A549 (cell line): ENCODE measurements at regions not wholly inside any gene's neighbourhood (a gene's known extent, or its start where the extent isn't known, plus 50 kb on each side); places are given as distances from the start of the nearest gene placed in this dataset.
A peak's percentile ranks its signal among the peaks of the same experiment; 100 is the strongest.

Experiments used
- ATAC-seq, 2 experiments: fragments of 200-7000 bp in 1 of 2; fragments of >200 bp in 1 of 2; cut with Nextera tagmentation in 1 of 2; cut with Tn5 transposase in 1 of 2; 3 replicates each; pipeline versions ENCODE4 v1.8.0 to v1.9.1; 2018 to 2020; ENCODE audit warnings: mild to moderate bottlenecking in 1 of 2, moderate library complexity in 1 of 2
- CTCF ChIA-PET: fragments of 300-600 bp; sonication (Branson Sonifier 250); formaldehyde crosslinking; extraction: SDS; loops from one replicate; lab custom pipeline; 2021; ENCODE audit warnings: antibody characterized with exemption, inconsistent platforms; lab: Yijun Ruan, JAX
- POLR2A ChIA-PET: fragments of 350-600 bp; formaldehyde crosslinking; extraction: SDS; loops from one replicate; lab custom pipeline; 2021; ENCODE audit warnings: antibody characterized with exemption, inconsistent platforms; lab: Yijun Ruan, JAX
- DNase-seq, 2 experiments: peaks; one replicate each; pipeline versions ENCODE4 v3.0.0 to v3.0.0-alpha.2; 2011 to 2016; ENCODE audit warnings: low read depth in 1 of 2, low spot score in 1 of 2
- FAIRE-seq: peaks from 2 replicates; lab custom pipeline; 2011; peaks lifted over from hg19 to GRCh38; lab: Jason Lieb, UNC
- H3K27ac ChIP-seq, 2 experiments: fragments of >200 bp; sonication (Bioruptor Twin); formaldehyde crosslinking; 3 replicates each; pipeline ENCODE4 v1.5.1; 2016 to 2017
- H3K4me1 ChIP-seq: fragments of >200 bp; sonication (Bioruptor Twin); formaldehyde crosslinking; 3 replicates; pipeline ENCODE4 v1.6.1; 2016
- H3K4me2 ChIP-seq: fragments of >200 bp; sonication (Bioruptor Twin); formaldehyde crosslinking; 3 replicates; pipeline ENCODE4 v1.6.1; 2016
- H3K4me3 ChIP-seq: fragments of >200 bp; sonication (Bioruptor Twin); formaldehyde crosslinking; 3 replicates; pipeline ENCODE4 v1.5.1; 2016
- H3K9me3 ChIP-seq: fragments of >200 bp; sonication (Bioruptor Twin); formaldehyde crosslinking; 3 replicates; pipeline ENCODE4 v1.6.1; 2016
- BHLHE40 ChIP-seq: IDR thresholded peaks from 2 replicates; pipeline ENCODE4 v1.6.1; 2012; ENCODE audit warnings: low read depth, low read length, inconsistent platforms
- CBX8 ChIP-seq: fragments of 200-600 bp; sonication (generic); IDR thresholded peaks from 2 replicates; pipeline ENCODE4 v1.6.1; 2016
- CEBPB ChIP-seq, 2 experiments: fragments of >200 bp in 1 of 2; sonication (Bioruptor Twin) in 1 of 2; formaldehyde crosslinking in 1 of 2; IDR thresholded peaks; 2 replicates each; pipeline ENCODE4 v1.6.1; 2012 to 2016
- CHD4 ChIP-seq: fragments of 200-600 bp; sonication (generic); IDR thresholded peaks from 2 replicates; pipeline ENCODE4 v1.6.1; 2016; ENCODE audit warnings: antibody characterized with exemption, mild to moderate bottlenecking, borderline replicate concordance
- E2F6 ChIP-seq: IDR thresholded peaks from 2 replicates; pipeline ENCODE4 v1.6.1; 2012; ENCODE audit warnings: low read depth, borderline replicate concordance
- EHMT2 ChIP-seq: fragments of 200-600 bp; sonication (generic); IDR thresholded peaks from 2 replicates; pipeline ENCODE4 v1.6.1; 2016; ENCODE audit warnings: antibody characterized with exemption, low read depth, mild to moderate bottlenecking, moderate library complexity
- EP300 ChIP-seq, 2 experiments: fragments of >200 bp; sonication (Bioruptor Twin); formaldehyde crosslinking; IDR thresholded peaks; 2 replicates in 1 of 2; 3 replicates in 1 of 2; pipeline ENCODE4 v1.6.1; 2016 to 2017
- ESRRA ChIP-seq: fragments of 150-350 bp; IDR thresholded peaks from 2 replicates; pipeline ENCODE4 v1.6.1; 2014; ENCODE audit warnings: mild to moderate bottlenecking, low read length, borderline replicate concordance
- FOXS1 ChIP-seq: fragments of 250-450 bp; sonication (Bioruptor Pico); IDR thresholded peaks from 2 replicates; pipeline ENCODE4 v1.5.0; 2020; ENCODE audit warnings: mild to moderate bottlenecking, moderate library complexity
- HES2 ChIP-seq: fragments of >200 bp; sonication (Bioruptor Twin); formaldehyde crosslinking; IDR thresholded peaks from 2 replicates; pipeline ENCODE4 v1.6.1; 2016
- HOXB5 ChIP-seq: fragments of 250-450 bp; sonication (Bioruptor Pico); IDR thresholded peaks from 2 replicates; pipeline ENCODE4 v1.5.0; 2020; ENCODE audit warnings: mild to moderate bottlenecking, moderate library complexity
- MAX ChIP-seq: IDR thresholded peaks from 2 replicates; pipeline ENCODE4 v1.6.1; 2012
- NFE2L2 ChIP-seq: fragments of 150-350 bp; conservative IDR thresholded peaks from 2 replicates; pipeline ENCODE4 v1.6.1; 2014; ENCODE audit warnings: low read length
- NPAS2 ChIP-seq: fragments of 250-450 bp; sonication (Bioruptor Pico); IDR thresholded peaks from 2 replicates; pipeline ENCODE4 v1.8.0; 2022; ENCODE audit warnings: mild to moderate bottlenecking, moderate library complexity, borderline replicate concordance
- PBX3 ChIP-seq: IDR thresholded peaks from 2 replicates; pipeline ENCODE4 v1.6.1; 2012
- PHF8 ChIP-seq: fragments of 200-600 bp; sonication (generic); IDR thresholded peaks from 2 replicates; pipeline ENCODE4 v1.6.1; 2016; ENCODE audit warnings: low read depth, mild to moderate bottlenecking, antibody characterized with exemption, moderate library complexity, borderline replicate concordance
- POLR2A ChIP-seq: IDR thresholded peaks from 2 replicates; pipeline ENCODE4 v1.6.1; 2012; ENCODE audit warnings: mild to moderate bottlenecking, low read length
- POLR2AphosphoS2 ChIP-seq: conservative IDR thresholded peaks from 2 replicates; pipeline ENCODE4 v1.6.1; 2012; ENCODE audit warnings: low read length, improper control_type of control experiment, inconsistent platforms
- RAD21 ChIP-seq, 2 experiments: fragments of >200 bp in 1 of 2; sonication (Bioruptor Twin) in 1 of 2; formaldehyde crosslinking in 1 of 2; IDR thresholded peaks in 1 of 2; conservative IDR thresholded peaks in 1 of 2; 2 replicates in 1 of 2; 3 replicates in 1 of 2; pipeline ENCODE4 v1.6.1; 2012 to 2018; ENCODE audit warnings: inconsistent platforms in 1 of 2
- RFX5 ChIP-seq: fragments of 450-650 bp; IDR thresholded peaks from 2 replicates; pipeline ENCODE4 v1.7.1; 2014; ENCODE audit warnings: antibody characterized with exemption, mild to moderate bottlenecking, moderate library complexity
- SMC3 ChIP-seq: fragments of >200 bp; sonication (Bioruptor Twin); formaldehyde crosslinking; IDR thresholded peaks from 3 replicates; pipeline ENCODE4 v1.6.1; 2018; ENCODE audit warnings: inconsistent platforms
- TFCP2L1 ChIP-seq: fragments of 250-450 bp; sonication (Bioruptor Pico); IDR thresholded peaks from 2 replicates; pipeline ENCODE4 v1.5.0; 2021; ENCODE audit warnings: mild to moderate bottlenecking
- TP53 ChIP-seq: fragments of 250-450 bp; sonication (Bioruptor Pico); IDR thresholded peaks from 2 replicates; pipeline ENCODE4 v1.5.0; 2021; ENCODE audit warnings: mild to moderate bottlenecking, moderate library complexity
- ZC3H11A ChIP-seq: fragments of 450-650 bp; IDR thresholded peaks from 2 replicates; pipeline ENCODE4 v1.6.1; 2014; ENCODE audit warnings: antibody characterized with exemption, mild to moderate bottlenecking
- ZFP36 ChIP-seq: fragments of 450-650 bp; IDR thresholded peaks from 2 replicates; pipeline ENCODE4 v1.6.1; 2014; ENCODE audit warnings: borderline replicate concordance; ENCODE audit not compliant: partially characterized antibody
- WGBS: methylation state at CpG from one replicate; pipeline ENCODE4 v1.1.6; 2017; ENCODE audit errors: missing lambda C conversion rate; 5-methylcytosine and 5-hydroxymethylcytosine counted together
- TF ChIP-seq, protein P1 (sequence below): fragments of 250-450 bp; sonication (Bioruptor Pico); IDR thresholded peaks from 2 replicates; pipeline ENCODE4 v1.5.0; 2020; ENCODE audit warnings: low read depth, mild to moderate bottlenecking, moderate library complexity
- TF ChIP-seq, protein P2 (sequence below): fragments of 450-650 bp; IDR thresholded peaks from 2 replicates; pipeline ENCODE4 v1.6.1; 2014; ENCODE audit warnings: antibody characterized with exemption
- TF ChIP-seq, protein P3 (sequence below): fragments of >200 bp; sonication (Bioruptor Twin); formaldehyde crosslinking; IDR thresholded peaks from 3 replicates; pipeline ENCODE4 v1.5.1; 2016

GRCh38 chr9:108672475-108673190 is 183.2 kb downstream of the ACTL7B start:
- WGBS, result 55% methylated on average over 7 of the region's 7 CpGs
- TF ChIP-seq EHMT2 (no peak), POLR2AphosphoS2 (no peak), BHLHE40 (no peak), RFX5 (no peak), POLR2A (no peak), HES2 (no peak), PHF8 (no peak), ESRRA (no peak), NFE2L2 (no peak), E2F6 (no peak), CBX8 (no peak), NPAS2 (CRISPR knock-in tag) (no peak), TFCP2L1 (CRISPR knock-in tag) (no peak), FOXS1 (CRISPR knock-in tag) (no peak)
- TF ChIP-seq, protein P1, sequence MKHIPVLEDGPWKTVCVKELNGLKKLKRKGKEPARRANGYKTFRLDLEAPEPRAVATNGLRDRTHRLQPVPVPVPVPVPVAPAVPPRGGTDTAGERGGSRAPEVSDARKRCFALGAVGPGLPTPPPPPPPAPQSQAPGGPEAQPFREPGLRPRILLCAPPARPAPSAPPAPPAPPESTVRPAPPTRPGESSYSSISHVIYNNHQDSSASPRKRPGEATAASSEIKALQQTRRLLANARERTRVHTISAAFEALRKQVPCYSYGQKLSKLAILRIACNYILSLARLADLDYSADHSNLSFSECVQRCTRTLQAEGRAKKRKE (CRISPR knock-in tag), result no peak
- DNase-seq (no peak), FAIRE-seq (no peak), ATAC-seq (no peak)
- ChIA-PET POLR2A (no interaction called here), CTCF (interaction anchor here (0.6 to 4.2 kb wide), 4 partner anchors 18 to 1207 kb away, joined by 3 to 18 read pairs (median 3); no protein-coding TSS in a partner anchor)
- Histone ChIP-seq H3K27ac (no peak overlapping the region), H3K9me3 (no peaks in the 10 kb centered on the region), H3K4me2 (no peak overlapping the region), H3K4me1 (peaks cover 9% of the 10 kb centered on the region; the same call in 2 of the 3 replicates), H3K4me3 (no peak overlapping the region)

DNA sequence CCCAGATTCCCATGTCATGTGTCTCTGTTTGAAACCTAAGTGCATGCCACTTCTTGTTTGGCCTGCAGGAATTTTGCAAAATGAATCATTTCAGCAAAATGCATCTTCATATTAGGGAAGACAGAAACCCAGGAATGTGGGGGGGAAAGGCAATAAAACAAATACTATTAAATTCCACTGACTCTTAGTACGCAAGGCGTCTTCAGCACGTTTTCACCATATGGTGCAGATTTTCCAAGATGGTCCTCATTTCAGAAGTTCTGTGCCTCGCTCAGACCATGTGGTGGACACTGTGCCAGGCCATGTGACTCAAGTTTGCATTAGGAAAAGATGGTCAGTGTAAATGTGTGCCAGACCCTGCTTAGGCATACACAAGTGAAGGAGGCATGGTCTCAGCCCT is 184.0 kb downstream of the ACTL7B start:
- Histone ChIP-seq H3K4me1 (peaks cover 9% of the 10 kb centered on the region; the same call in 2 of the 3 replicates), H3K4me2 (no peak overlapping the region; the same call in 2 of the 3 replicates), H3K27ac (no peak overlapping the region), H3K9me3 (no peaks in the 10 kb centered on the region), H3K4me3 (no peak overlapping the region)
- ATAC-seq, result no peak
- ChIA-PET CTCF (interaction anchor here (0.6 to 4.2 kb wide), 12 partner anchors 11 to 1250 kb away, joined by 3 to 18 read pairs (median 5); no protein-coding TSS in a partner anchor), POLR2A (interaction anchor here (1.0 kb wide), 1 partner anchor 1182 kb away, joined by 4 read pairs; the partner anchor contains the start of gene KLF4)
- FAIRE-seq, result no peak
- no peak for TF ChIP-seq CEBPB (IDR thresholded peaks at IDR 0.05)
- TF ChIP-seq MAX, result no peak
- no peak for TF ChIP-seq HOXB5 (CRISPR knock-in tag)
- TF ChIP-seq, protein P2, sequence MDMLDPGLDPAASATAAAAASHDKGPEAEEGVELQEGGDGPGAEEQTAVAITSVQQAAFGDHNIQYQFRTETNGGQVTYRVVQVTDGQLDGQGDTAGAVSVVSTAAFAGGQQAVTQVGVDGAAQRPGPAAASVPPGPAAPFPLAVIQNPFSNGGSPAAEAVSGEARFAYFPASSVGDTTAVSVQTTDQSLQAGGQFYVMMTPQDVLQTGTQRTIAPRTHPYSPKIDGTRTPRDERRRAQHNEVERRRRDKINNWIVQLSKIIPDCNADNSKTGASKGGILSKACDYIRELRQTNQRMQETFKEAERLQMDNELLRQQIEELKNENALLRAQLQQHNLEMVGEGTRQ, result no peak
- TF ChIP-seq ZC3H11A, result no peak
- DNase-seq, result no peak
- 41% methylated on average over 4 of the region's 4 CpGs for WGBS

- DNase-seq (peak; percentile 37 to 45), ATAC-seq (peak in 1 of 2 experiments; percentile 65; a peak in 2 of 6 replicates), FAIRE-seq (no peak)
- no peak overlapping the region for H3K4me3 ChIP-seq
- POLR2A ChIA-PET, result interaction anchor here (1.0 kb wide), 1 partner anchor 1182 kb away, joined by 4 read pairs; the partner anchor contains the start of gene KLF4
- peaks cover 9% of the 10 kb centered on the region; the same call in 2 of the 3 replicates for H3K4me1 ChIP-seq
- no peak overlapping the region for H3K27ac ChIP-seq
- no peak overlapping the region; the same call in 2 of the 3 replicates for H3K4me2 ChIP-seq
- WGBS, result 69% methylated on average over 5 of the region's 5 CpGs
- CTCF ChIA-PET, result interaction anchor here (0.6 to 4.2 kb wide), 22 partner anchors 12 to 1264 kb away, joined by 3 to 18 read pairs (median 4); no protein-coding TSS in a partner anchor
- H3K9me3 ChIP-seq, result no peaks in the 10 kb centered on the region
- TF ChIP-seq CHD4 (no peak), RAD21 (conservative IDR thresholded peaks at IDR 0.05 in 1 of 2, IDR thresholded peaks at IDR 0.05 in 1 of 2) (peak; percentile 79 to 81), BHLHE40 (no peak), EP300 (IDR thresholded peaks at IDR 0.05) (no peak), PBX3 (no peak), SMC3 (peak; percentile 72), ZFP36 (peak; percentile 72), TP53 (CRISPR knock-in tag) (no peak)
- TF ChIP-seq, protein P3, sequence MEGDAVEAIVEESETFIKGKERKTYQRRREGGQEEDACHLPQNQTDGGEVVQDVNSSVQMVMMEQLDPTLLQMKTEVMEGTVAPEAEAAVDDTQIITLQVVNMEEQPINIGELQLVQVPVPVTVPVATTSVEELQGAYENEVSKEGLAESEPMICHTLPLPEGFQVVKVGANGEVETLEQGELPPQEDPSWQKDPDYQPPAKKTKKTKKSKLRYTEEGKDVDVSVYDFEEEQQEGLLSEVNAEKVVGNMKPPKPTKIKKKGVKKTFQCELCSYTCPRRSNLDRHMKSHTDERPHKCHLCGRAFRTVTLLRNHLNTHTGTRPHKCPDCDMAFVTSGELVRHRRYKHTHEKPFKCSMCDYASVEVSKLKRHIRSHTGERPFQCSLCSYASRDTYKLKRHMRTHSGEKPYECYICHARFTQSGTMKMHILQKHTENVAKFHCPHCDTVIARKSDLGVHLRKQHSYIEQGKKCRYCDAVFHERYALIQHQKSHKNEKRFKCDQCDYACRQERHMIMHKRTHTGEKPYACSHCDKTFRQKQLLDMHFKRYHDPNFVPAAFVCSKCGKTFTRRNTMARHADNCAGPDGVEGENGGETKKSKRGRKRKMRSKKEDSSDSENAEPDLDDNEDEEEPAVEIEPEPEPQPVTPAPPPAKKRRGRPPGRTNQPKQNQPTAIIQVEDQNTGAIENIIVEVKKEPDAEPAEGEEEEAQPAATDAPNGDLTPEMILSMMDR, result peak; percentile 56; the same call in 2 of the 3 replicates
Measured at GRCh38 chr9:108671176-108671575, 184.6 kb downstream of the ACTL7B start.
